NCI-H2107 treated with DMSO at 0.1 percent for 48 hours (cell line): ENCODE measurements at regions not wholly inside any gene's neighbourhood (a gene's known extent, or its start where the extent isn't known, plus 50 kb on each side); places are given as distances from the start of the nearest gene placed in this dataset.
"Not testable (repeated sequence)": the region's sequence is repeated elsewhere in the genome, so short reads cannot be mapped to it uniquely, and the experiment has no call there.

Source experiments
- DNase-seq: peaks from one replicate; lab custom pipeline; 2025; ENCODE audit not compliant: unreplicated experiment; lab: John Stamatoyannopoulos, UW

GRCh38 chr9:102405218-102405867, 589.8 kb upstream of the CYLC2 start:
- no peak for DNase-seq

DNA sequence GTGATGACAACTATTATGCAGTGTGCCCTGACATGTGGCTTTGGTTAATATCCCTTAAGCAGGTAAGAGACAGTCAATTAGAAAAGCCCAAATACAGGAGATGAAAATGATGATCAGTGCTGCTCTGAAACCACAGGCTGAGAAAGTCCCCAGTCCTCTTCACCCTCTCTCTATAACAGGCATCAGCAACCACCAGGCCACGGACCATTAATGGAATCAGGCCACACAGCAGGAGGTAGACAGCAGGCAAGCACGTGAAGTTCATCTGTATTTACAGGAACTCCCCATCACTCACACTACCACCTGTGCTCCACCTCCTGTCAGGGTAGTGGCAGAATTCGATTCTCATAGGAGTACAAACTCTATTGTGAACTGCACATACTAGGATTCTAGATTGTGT, 591.6 kb upstream of the CYLC2 start:
- no peak for DNase-seq

DNA sequence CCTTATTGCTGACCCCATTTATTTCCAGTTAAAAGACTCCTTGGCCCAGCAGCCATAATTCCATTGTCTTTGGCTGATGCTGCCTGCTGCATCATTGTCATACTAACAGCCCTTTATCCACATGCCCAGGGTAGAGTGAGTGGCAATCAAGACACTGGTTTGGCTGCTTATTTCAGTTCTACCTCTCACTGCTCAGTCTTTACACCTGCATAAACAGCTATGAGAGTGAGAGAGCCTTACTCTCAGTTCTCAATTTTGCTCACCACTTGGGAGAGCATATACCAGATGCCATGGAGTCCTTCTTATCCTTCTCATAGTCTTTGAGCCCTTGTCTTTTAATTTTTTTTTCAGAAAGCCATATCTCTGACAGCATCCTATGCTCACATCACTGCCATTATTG, 596.9 kb upstream of the CYLC2 start:
- DNase-seq, result no peak

DNA sequence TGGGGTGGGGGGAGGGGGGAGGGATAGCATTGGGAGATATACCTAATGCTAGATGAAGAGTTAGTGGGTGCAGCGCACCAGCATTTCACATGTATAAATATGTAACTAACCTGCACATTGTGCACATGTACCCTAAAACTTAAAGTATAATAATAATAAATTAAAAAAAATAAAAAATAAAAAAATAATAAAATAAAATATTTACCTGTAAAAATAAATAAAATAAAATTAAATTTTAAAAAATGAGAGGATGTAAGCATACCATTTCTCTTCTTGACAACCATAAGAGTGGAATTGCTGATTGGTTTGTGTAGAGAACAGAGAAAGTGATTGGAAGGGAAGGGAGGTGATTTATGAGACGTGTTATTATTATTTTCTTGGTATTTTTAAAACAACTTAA, 609.5 kb upstream of the CYLC2 start:
- DNase-seq, result not testable (repeated sequence)

GRCh38 chr9:102362470-102363132, 624.2 kb upstream of the GRIN3A start:
- no peak for DNase-seq

DNA sequence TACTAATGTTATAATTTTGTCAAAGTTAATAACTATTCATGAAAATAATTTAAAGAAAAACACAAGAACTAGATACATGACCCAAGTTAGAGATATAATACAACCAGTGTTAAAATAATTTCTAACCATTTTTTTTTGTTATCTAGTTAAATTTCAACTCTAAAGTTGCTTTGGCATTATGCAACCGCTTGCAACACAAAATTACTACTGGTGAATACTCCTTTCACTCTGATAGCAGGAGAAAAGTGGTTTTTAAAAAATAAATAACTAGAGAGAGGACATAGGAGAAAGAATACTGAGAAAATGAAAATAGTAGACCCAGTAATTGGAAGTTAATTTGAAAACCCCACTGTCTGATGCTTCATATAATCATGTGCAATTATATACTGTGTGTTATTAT, 622.4 kb upstream of the GRIN3A start:
- no peak for DNase-seq

DNA sequence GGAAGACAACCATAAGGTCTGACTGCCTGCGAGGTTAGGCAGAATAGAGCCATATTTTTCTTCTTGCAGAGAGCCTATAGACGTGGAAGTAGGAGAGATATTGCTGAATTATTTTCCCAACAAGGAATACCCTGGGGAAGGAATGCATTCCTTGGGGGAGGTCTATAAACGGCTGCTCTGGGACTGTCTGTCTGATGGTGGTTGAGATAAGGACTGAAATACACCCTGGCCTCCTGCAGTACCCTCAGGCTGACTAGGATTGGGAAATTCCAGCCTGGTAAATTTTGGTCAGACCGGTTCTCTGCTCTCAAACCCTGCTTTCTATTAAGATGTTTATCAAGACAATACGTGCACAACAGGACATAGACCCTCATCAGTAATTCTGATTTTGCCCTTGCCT, 617.5 kb upstream of the GRIN3A start:
- DNase-seq, result no peak

- no peak for DNase-seq
Measured at GRCh38 chr9:102354041-102354440, 615.6 kb upstream of the GRIN3A start.

- DNase-seq, result not testable (repeated sequence)
Measured at GRCh38 chr9:102337471-102337870, 599.0 kb upstream of the GRIN3A start.

GRCh38 chr9:102309379-102309778, 570.9 kb upstream of the GRIN3A start:
- no peak for DNase-seq

GRCh38 chr9:102295188-102295587, 556.7 kb upstream of the GRIN3A start:
- no peak for DNase-seq

- peak; percentile 13 for DNase-seq
Measured at GRCh38 chr9:102273952-102274351, 535.5 kb upstream of the GRIN3A start.

DNA sequence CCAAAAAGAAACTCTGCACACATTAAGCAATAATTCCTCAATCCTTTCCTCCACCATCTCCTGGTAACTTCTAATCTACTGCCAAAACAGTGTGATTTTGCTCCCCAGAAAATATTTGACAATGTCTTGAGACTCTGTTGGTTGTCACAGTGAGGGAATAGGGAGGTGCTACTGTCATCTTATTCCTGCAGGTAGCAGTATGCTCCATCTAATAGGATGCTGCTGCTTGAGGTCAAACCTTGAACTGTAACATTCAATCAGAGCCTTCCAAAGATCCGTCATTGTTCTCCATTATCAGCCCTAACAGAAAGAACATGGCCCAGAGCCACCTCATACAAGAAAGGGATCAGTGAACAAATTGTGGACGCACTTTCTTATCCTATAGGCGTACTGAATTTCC, 514.7 kb upstream of the GRIN3A start:
- no peak for DNase-seq

- DNase-seq, result no peak
Measured at GRCh38 chr9:102244916-102245315, 506.5 kb upstream of the GRIN3A start.

GRCh38 chr9:102237520-102237919, 499.1 kb upstream of the GRIN3A start:
- DNase-seq, result no peak

GRCh38 chr9:102237094-102237493, 498.6 kb upstream of the GRIN3A start:
- no peak for DNase-seq

DNA sequence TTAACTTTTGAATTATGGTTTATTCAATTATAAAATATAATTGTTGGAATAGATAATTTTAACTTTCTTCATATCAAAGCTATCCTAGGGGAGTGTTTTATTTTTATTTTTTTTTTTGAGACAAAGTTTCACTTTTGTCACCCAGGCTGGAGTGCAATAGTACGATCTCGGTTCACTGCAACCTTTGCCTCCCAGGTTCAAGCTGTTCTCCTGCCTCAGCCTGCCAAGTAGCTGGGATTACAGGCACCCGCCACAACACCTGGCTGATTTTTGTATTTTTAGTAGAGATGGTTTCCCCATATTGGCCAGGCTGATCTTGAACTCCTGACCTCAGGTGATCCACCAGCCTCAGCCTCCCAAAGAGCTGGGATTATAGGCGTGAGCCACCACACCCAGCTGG, 489.0 kb upstream of the GRIN3A start:
- DNase-seq, result not testable (repeated sequence)

- DNase-seq, result no peak
Measured at GRCh38 chr9:102225841-102226441, 487.5 kb upstream of the GRIN3A start.

GRCh38 chr9:102223320-102224136, 485.1 kb upstream of the GRIN3A start:
- not testable (repeated sequence) for DNase-seq

GRCh38 chr9:102209176-102209575, 470.7 kb upstream of the GRIN3A start:
- DNase-seq, result no peak

- DNase-seq, result no peak
Measured at GRCh38 chr9:102206432-102206831, 468.0 kb upstream of the GRIN3A start.

DNA sequence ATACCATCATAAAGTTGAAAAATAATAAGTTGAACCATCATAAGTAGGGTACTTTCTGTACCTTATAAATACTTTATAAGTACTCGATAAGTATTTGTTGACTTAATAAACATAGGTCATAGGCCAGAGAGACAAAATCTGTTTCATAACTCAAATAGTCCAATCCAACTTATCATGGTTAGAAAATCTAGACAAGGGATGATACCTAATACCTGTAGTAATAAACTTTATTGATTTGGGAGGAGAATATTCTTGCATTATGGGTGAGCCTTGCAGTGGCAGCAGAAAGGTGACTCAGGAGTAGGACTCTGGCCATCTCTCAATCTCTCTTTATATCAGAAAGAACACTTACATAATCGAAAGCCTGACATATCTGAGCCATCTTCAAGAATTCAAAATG, 466.8 kb upstream of the GRIN3A start:
- DNase-seq, result no peak
